Neural cell (in vitro differentiated cells): ENCODE measurements at regions not wholly inside any gene's neighbourhood (a gene's known extent, or its start where the extent isn't known, plus 50 kb on each side); places are given as distances from the start of the nearest gene placed in this dataset.

Experiments used
- H2AFZ ChIP-seq: fragments of 200-600, 300-800 bp; sonication (generic), shearing (Covaris generic); 2 replicates; pipeline ENCODE4 v1.6.0; 2014; ENCODE audit warnings: low read depth, mild to moderate bottlenecking, antibody characterized with exemption, low read length, moderate library complexity
- H3F3A ChIP-seq: fragments of 200-600 bp; shearing (Covaris generic); 2 replicates; pipeline ENCODE4 v1.6.1; 2016; ENCODE audit warnings: mild to moderate bottlenecking, moderate library complexity, mixed read lengths, antibody characterized with exemption, low read length; ENCODE audit not compliant: insufficient read depth, poor library complexity, severe bottlenecking
- H3K27ac ChIP-seq: fragments of 200-600, 300-800 bp; sonication (generic), shearing (Covaris generic); 2 replicates; pipeline ENCODE4 v1.5.1; 2014; ENCODE audit warnings: mild to moderate bottlenecking, low read length, moderate library complexity
- H3K27me3 ChIP-seq: fragments of 300-800, 200-600 bp; sonication (generic), shearing (Covaris generic); 2 replicates; pipeline ENCODE4 v1.6.0; 2014; ENCODE audit warnings: mild to moderate bottlenecking, low read depth, low read length, moderate library complexity; ENCODE audit not compliant: insufficient read depth
- H3K36me3 ChIP-seq: fragments of 300-800, 200-600 bp; sonication (generic), shearing (Covaris generic); 2 replicates; pipeline ENCODE4 v1.5.1; 2014; ENCODE audit warnings: mild to moderate bottlenecking, antibody characterized with exemption, low read length, moderate library complexity; ENCODE audit not compliant: insufficient read depth
- H3K4me2 ChIP-seq: fragments of 300-800, 200-600 bp; sonication (generic), shearing (Covaris generic); 2 replicates; pipeline ENCODE4 v1.6.0; 2014; ENCODE audit warnings: mild to moderate bottlenecking, low read length
- H3K4me3 ChIP-seq: fragments of 300-800, 200-600 bp; sonication (generic), shearing (Covaris generic); 2 replicates; pipeline ENCODE4 v1.5.1; 2014; ENCODE audit warnings: mild to moderate bottlenecking, low read length, moderate library complexity
- H3K79me2 ChIP-seq: fragments of 200-600 bp; shearing (Covaris generic); replicated peaks from 2 replicates; pipeline ENCODE4 v1.6.0; 2014; ENCODE audit warnings: mild to moderate bottlenecking, low read length, moderate library complexity; ENCODE audit not compliant: insufficient read depth
- H3K9ac ChIP-seq: fragments of 300-800, 200-600 bp; sonication (generic), shearing (Covaris generic); 2 replicates; pipeline ENCODE4 v1.6.1; 2016; ENCODE audit warnings: mild to moderate bottlenecking, low read length, mixed read lengths
- H3K9me2 ChIP-seq: fragments of 200-600 bp; shearing (Covaris generic); 2 replicates; pipeline ENCODE4 v1.6.1; 2016; ENCODE audit warnings: mild to moderate bottlenecking, low read length, mixed read lengths; ENCODE audit not compliant: insufficient read depth
- H3K9me3 ChIP-seq: fragments of 200-600, 300-800 bp; sonication (generic), shearing (Covaris generic); 2 replicates; pipeline ENCODE4 v1.6.1; 2016; ENCODE audit warnings: mild to moderate bottlenecking, mixed run types, low read length, moderate library complexity, mixed read lengths
- H4K20me1 ChIP-seq: fragments of 200-600 bp; shearing (Covaris generic); 2 replicates; pipeline ENCODE4 v1.6.1; 2016; ENCODE audit warnings: mild to moderate bottlenecking, mixed run types; ENCODE audit not compliant: insufficient read depth
- EP300 ChIP-seq: fragments of 450-650 bp; conservative IDR thresholded peaks from 2 replicates; pipeline ENCODE4 v1.6.1; 2014; ENCODE audit warnings: antibody characterized with exemption, mild to moderate bottlenecking, moderate library complexity; ENCODE audit not compliant: poor library complexity, severe bottlenecking
- EZH2 ChIP-seq: fragments of 200-600, 300-800 bp; shearing (Covaris generic), sonication (generic); IDR thresholded peaks from 2 replicates; pipeline ENCODE4 v1.6.1; 2014; ENCODE audit warnings: antibody characterized with exemption, low read length, borderline replicate concordance, mild to moderate bottlenecking; ENCODE audit not compliant: insufficient read depth, poor library complexity, severe bottlenecking
- MXI1 ChIP-seq: fragments of 450-650 bp; conservative IDR thresholded peaks from 2 replicates; pipeline ENCODE4 v1.6.1; 2014; ENCODE audit warnings: antibody characterized with exemption, mild to moderate bottlenecking; ENCODE audit not compliant: poor library complexity, severe bottlenecking
- POLR2AphosphoS5 ChIP-seq: IDR thresholded peaks from 2 replicates; pipeline ENCODE4 v1.6.1; 2012
- RAD21 ChIP-seq: fragments of 450-650 bp; conservative IDR thresholded peaks from 2 replicates; pipeline ENCODE4 v1.6.1; 2014; ENCODE audit warnings: antibody characterized with exemption, mild to moderate bottlenecking, moderate library complexity
- SMC3 ChIP-seq: fragments of 450-650 bp; conservative IDR thresholded peaks from 2 replicates; pipeline ENCODE4 v1.6.1; 2014; ENCODE audit warnings: antibody characterized with exemption, mild to moderate bottlenecking, moderate library complexity; ENCODE audit not compliant: poor library complexity
- TAF1 ChIP-seq: IDR thresholded peaks from 2 replicates; pipeline ENCODE4 v1.6.1; 2012; ENCODE audit warnings: low read depth
- TF ChIP-seq, protein P1 (sequence below): IDR thresholded peaks from 2 replicates; pipeline ENCODE4 v1.6.1; 2012; ENCODE audit warnings: borderline replicate concordance
- TF ChIP-seq, protein P2 (sequence below): fragments of 450-650 bp; IDR thresholded peaks from 2 replicates; pipeline ENCODE4 v1.5.1; 2014; ENCODE audit warnings: antibody characterized with exemption, mild to moderate bottlenecking, moderate library complexity; ENCODE audit not compliant: poor library complexity, severe bottlenecking

DNA sequence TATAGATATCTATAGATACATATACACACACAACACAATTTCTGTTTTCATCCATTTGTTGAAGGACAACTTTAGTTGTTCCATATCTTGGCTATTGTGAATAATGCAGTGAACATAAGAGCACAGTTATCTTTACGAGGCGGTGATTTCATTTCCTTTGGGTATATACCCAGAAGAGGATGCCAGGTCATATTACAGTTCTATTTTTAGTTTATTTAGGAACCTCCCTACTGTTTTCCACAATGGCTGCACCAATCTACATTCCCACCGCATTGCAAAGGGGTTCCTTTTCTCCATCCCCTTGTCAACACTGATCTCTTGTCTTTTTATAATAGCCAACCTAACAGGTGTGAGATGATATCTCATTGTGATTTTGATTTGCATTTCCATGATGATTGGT is 143.4 kb upstream of the ARHGAP5 start:
- Histone ChIP-seq H3K9ac (no peak overlapping the region), H4K20me1 (no peaks in the 10 kb centered on the region), H3K27me3 (no peaks in the 10 kb centered on the region), H3K9me2 (no peaks in the 10 kb centered on the region), H3K27ac (no peak overlapping the region), H3K4me2 (no peak overlapping the region), H3K9me3 (no peaks in the 10 kb centered on the region), H3F3A (no peaks in the 10 kb centered on the region), H3K36me3 (no peaks in the 10 kb centered on the region), H2AFZ (no peak overlapping the region), H3K79me2 (no peaks in the 10 kb centered on the region), H3K4me3 (no peak overlapping the region)
- TF ChIP-seq, protein P1, sequence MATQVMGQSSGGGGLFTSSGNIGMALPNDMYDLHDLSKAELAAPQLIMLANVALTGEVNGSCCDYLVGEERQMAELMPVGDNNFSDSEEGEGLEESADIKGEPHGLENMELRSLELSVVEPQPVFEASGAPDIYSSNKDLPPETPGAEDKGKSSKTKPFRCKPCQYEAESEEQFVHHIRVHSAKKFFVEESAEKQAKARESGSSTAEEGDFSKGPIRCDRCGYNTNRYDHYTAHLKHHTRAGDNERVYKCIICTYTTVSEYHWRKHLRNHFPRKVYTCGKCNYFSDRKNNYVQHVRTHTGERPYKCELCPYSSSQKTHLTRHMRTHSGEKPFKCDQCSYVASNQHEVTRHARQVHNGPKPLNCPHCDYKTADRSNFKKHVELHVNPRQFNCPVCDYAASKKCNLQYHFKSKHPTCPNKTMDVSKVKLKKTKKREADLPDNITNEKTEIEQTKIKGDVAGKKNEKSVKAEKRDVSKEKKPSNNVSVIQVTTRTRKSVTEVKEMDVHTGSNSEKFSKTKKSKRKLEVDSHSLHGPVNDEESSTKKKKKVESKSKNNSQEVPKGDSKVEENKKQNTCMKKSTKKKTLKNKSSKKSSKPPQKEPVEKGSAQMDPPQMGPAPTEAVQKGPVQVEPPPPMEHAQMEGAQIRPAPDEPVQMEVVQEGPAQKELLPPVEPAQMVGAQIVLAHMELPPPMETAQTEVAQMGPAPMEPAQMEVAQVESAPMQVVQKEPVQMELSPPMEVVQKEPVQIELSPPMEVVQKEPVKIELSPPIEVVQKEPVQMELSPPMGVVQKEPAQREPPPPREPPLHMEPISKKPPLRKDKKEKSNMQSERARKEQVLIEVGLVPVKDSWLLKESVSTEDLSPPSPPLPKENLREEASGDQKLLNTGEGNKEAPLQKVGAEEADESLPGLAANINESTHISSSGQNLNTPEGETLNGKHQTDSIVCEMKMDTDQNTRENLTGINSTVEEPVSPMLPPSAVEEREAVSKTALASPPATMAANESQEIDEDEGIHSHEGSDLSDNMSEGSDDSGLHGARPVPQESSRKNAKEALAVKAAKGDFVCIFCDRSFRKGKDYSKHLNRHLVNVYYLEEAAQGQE: no peak
- no peak for TF ChIP-seq RAD21
- no peak for TF ChIP-seq SMC3
- no peak for TF ChIP-seq EP300
- no peak for TF ChIP-seq EZH2
- TF ChIP-seq POLR2AphosphoS5: no peak
- no peak for TF ChIP-seq MXI1
- TF ChIP-seq, protein P2, sequence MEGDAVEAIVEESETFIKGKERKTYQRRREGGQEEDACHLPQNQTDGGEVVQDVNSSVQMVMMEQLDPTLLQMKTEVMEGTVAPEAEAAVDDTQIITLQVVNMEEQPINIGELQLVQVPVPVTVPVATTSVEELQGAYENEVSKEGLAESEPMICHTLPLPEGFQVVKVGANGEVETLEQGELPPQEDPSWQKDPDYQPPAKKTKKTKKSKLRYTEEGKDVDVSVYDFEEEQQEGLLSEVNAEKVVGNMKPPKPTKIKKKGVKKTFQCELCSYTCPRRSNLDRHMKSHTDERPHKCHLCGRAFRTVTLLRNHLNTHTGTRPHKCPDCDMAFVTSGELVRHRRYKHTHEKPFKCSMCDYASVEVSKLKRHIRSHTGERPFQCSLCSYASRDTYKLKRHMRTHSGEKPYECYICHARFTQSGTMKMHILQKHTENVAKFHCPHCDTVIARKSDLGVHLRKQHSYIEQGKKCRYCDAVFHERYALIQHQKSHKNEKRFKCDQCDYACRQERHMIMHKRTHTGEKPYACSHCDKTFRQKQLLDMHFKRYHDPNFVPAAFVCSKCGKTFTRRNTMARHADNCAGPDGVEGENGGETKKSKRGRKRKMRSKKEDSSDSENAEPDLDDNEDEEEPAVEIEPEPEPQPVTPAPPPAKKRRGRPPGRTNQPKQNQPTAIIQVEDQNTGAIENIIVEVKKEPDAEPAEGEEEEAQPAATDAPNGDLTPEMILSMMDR: no peak
- TF ChIP-seq TAF1: no peak

DNA sequence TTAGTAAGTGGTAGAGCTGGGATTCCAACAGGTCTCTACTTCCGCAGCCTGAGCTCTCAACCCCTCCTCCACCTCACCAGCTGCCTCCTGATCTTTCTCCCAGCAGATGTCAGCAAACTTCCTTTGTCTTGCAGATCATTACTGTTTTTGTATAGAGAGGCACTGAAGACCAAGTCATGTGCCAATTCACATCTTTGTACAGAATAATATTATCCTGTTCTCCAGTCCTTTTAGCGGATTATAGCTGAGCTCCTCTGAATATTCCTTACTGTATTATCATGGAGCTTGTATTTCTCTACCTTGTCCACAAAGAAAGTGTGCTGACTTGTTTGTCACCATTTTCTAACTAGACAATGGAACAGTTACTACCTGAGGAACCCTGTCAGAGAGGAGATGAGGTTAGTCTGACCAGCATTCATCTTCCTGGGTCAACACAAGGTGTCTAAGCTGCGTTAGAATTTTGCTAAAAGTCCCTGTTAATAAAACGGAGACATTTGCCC is 142.3 kb upstream of the ARHGAP5 start:
- Histone ChIP-seq H2AFZ (no peak overlapping the region), H3K9me2 (no peaks in the 10 kb centered on the region), H3K9me3 (no peaks in the 10 kb centered on the region), H3F3A (no peaks in the 10 kb centered on the region), H3K4me3 (no peak overlapping the region), H3K27ac (no peak overlapping the region), H3K4me2 (no peak overlapping the region), H3K9ac (no peak overlapping the region), H4K20me1 (no peaks in the 10 kb centered on the region), H3K36me3 (no peaks in the 10 kb centered on the region), H3K79me2 (no peaks in the 10 kb centered on the region), H3K27me3 (no peaks in the 10 kb centered on the region)
- TF ChIP-seq EP300 (no peak), RAD21 (peak; percentile 63), TAF1 (no peak), POLR2AphosphoS5 (no peak), MXI1 (no peak), SMC3 (peak; percentile 63), EZH2 (no peak)
- TF ChIP-seq, protein P2: peak; percentile 59
- TF ChIP-seq, protein P1: no peak
